Kasumi-1 (cell line): ENCODE measurements at regions not wholly inside any gene's neighbourhood (a gene's known extent, or its start where the extent isn't known, plus 50 kb on each side); places are given as distances from the start of the nearest gene placed in this dataset.
A peak's percentile ranks its signal among the peaks of the same experiment; 100 is the strongest.

ENCODE experiments used
- DNase-seq, 2 experiments: peaks; one replicate each; lab custom pipeline; 2025; lab: John Stamatoyannopoulos, UW

DNA sequence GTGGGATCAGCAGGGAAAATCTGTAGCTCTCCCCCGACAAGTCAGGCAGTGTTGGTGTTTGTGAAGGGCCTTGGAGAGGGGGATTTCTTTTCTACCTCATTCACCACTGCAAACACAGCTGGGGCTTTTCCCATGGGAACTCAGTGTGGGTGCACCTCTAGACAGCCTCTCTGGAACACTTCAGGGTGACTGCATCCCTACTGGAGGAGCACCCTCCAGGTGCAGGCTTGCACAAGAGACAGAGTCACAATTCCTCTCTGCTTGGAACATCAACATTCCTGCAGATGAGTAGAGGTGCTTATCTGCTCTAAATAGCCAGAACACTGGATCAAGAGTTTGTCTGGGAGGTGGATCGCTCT lies 72.7 kb upstream of the AKAP13 start:
- no peak for DNase-seq

DNA sequence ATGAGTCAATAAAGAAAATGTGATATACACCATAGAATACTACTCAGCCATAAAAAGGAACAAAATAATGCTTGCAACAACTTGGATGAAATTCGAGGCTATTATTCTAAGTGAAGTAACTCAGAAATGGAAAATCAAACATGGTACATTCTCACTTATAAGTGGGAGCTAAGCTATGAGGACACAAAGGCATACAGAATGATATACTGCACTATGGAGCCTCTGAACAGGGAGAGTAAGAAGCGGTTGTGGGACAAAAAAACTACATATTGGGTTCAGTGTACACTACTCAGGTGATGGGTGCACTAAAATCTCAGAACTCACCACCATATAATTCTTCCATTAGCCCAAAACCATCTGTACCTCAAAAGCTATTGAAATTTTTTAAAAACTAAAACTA lies 68.8 kb upstream of the AKAP13 start:
- DNase-seq = no peak

DNA sequence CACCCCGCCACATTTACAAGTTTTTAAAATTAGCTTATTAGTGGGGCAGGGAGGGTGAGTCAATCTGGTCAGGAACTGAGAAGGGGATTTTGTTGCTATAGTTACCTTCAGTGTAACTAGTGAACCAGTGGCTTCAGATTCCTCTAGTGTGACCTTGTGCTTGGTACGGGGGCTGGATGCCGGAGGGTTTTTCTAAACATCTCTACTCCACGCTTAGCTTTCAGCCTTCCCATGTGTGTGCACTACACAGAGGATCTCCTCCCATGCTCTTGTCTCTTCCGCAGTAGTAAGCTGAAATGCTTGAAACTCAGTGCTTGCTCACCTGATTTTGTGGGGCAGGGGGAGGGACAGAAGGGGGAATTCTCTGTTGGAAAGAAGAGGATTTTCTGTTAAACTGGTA lies 67.9 kb upstream of the AKAP13 start:
- DNase-seq = no peak

DNA sequence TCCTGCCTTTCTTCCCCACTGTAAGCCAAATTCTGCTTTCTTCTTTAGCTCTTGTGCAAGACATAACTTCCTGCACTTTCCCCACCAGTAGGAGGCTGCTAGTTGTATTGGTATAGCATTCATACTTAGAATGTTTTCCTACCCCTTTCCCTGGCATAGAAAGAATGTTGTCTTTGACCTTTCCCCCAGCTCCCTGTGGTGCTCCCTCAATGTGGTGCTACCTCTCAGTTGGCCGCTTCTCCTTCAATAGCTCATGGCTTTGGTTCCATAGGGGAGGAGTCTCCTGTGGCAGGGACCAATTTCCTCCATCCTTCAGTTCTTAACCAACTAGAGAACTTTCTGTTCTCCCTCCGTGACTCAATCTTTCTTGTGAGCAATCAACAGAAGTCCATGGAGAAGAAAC lies 67.5 kb upstream of the AKAP13 start:
- peak; percentile 59 to 69 for DNase-seq

DNA sequence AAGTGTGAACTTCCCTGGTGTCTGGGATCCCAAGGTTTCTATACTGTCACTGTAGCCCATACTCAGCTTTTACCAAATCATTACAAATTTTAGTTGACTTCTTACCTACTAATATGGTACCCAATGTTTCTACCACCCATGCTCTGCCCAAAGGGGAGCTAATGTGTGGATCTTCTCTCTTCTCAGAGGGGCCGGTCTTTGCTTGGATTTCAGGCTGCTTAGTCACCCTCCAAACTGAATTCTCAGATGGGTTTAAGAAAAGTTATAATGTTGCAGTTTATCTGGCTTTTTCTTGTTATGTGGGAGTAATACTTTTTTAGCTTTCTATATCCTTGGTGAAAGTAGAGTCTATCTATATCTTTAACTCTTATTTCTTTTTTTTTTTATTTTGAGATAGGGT lies 67.1 kb upstream of the AKAP13 start:
- no peak for DNase-seq

DNA sequence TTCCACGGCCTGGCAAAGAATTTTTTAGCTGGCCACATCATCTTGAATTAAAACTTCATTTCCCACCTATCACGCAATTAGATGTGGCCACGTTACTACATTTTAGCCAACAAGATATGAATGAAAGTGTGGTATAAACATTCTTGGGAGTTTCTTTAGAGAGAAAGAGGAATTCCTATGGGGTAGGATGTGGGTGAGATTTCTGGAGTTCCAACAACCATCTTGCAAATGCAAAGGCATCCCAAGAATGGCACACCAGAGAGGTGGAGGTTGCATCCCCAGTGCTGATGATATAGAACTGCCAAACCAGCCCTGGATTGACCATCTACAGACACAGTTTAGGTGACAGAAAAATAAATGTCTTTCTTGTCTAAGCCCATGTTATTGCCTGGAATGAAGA lies 66.3 kb upstream of the AKAP13 start:
- no peak for DNase-seq

DNA sequence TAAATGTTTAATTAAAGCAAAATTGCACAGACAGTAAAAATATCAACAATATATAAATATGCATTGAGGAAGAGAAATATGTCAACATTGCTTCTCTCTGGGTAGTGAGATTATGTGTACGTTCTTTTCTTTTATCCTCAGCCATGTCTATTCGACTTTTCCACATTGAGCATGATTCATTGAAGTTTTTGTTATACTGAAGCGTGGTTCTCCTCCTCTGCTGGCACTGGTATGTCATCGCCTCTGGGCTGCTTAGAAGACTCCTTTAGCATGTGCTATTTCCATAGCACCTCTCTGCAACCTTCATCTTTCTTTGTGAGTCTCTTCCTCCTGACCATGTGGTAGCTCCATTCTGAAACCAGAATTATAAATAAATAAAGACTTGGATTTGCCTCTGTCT lies 65.8 kb upstream of the AKAP13 start:
- DNase-seq = no peak

DNA sequence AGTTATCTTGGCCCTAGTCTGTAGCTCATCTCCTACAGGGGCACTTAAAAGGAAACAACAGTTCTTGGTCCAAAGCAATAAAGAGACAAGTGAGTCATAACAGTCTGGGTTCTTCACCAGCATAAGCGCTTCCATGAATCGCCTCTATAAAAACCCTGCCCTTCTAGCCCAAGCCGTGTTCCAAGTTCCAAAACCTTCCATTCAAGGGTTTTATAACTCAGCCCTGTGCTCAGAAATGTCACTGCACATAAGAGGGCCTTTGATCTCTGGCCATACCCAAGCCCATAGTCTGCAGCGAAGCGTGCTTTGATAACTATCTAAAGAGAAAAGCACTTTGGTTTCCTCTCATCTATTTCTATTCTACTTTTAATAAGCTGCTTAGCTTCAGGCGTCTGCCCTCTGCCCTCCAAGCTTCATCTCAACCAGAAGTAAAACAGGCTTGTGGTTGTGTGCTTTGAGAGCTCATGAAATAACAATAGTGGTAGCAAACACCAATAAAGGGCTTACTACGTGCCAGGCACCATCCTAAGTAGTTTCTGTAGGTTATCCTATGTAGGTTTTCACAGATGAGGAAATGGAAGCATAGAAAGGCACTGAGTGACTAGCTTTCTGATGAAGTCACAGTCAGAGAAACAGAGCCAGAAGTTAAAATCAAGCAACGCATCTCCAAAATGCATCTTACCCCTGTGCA lies 64.0 kb upstream of the AKAP13 start:
- no peak for DNase-seq

DNA sequence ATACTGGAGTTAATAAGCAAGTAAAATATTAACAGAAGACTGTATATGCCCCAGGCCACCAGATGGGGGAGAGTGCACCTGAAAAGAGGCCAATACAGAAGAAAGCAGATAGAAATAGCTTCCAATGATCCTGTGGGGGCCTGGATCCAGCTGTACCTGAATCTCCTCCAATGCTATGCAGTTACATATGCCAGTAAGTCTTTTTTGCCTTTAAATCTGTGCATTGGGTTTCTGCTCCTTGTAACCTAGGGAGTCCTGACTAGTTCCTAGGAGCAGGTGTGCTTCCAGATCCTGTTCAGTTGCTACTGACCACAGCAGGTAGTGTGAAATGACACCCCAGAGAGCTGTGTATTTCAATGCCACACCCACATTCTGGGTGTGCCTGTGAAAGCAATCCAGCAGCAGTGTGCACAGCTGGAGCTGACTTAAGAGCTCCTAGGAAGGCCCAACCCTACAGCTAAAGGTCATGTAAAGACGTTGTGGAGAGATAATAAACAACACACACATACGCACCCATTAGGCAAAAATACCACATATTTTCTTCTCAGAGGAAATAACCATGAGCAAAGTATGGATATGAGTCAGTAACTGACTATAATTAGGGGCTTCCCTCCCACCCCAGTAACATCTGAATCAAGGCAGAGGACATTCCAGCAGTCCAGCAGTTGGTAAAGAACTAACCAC lies 62.2 kb upstream of the AKAP13 start:
- DNase-seq = peak; percentile 72 to 77

DNA sequence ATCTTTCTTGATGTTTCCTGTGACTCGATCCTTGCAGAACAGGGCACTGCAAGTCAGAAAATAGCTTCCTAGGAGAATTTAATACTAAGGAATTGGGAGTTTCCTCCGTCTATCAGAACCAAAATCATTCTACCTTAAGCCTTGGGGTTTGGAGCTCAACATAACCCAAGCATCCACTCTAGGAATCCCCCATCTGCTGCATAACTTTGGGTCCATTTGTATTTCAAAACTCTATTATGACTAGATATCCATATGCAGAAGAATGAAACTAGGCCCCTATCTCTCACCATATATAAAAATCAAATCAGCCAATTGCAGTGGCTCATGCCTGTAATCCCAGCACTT lies 61.7 kb upstream of the AKAP13 start:
- DNase-seq = no peak

DNA sequence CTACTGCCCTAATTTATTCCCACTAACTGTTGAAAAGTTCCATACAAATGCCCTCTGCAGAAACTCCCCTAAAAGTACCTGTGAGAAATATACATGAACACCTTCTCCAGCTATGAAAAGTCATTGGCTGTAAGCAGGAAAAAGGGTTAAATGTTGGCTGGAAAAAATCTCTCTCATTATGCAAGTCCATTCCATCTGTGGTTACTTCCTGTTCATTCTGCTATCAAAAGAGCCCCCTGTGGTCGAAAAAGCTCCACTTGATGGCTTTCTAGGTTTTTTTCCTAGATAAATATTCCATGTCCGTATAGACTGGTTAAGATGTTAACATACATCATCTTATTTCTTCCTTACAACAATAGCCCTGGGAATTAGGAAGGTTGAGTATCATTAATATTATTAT lies 56.2 kb upstream of the AKAP13 start:
- DNase-seq = peak; percentile 33 to 45

DNA sequence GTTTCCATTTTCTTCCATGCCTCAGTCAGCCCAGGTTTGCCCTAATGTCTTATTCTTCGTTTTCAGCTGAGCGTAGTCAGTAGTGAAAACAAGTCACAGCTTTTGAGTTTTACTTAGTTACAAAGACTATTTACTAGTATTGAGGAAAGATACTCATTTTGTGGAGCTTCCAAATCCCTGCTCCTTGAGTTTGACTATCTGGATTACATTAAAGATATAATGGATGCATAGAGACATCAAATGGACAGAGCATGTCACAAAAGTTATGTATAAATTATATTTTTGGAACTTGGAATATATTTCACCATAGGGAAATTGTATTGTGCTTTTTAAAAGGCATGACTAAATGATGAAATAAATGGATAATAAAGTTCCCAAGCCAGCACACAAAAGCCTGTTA lies 54.6 kb upstream of the AKAP13 start:
- DNase-seq = no peak

DNA sequence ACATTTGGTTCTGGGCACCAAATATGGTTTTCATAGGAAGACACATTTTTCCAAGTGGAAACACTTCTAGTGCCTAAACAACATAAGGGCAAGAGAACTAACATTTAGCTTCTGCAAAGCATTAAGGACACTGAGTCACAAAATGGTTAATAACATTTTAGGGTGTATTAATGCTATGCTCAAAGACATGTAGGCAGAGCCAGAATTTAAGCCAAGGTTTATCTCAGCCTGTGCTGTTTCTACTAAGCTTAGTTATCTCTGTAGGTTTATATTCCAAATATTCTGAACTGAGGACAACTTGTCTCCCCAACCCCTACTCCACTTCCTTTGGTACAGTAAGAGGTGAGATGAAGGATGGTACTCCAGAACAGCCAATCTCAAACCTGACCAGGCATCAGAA lies 54.1 kb upstream of the AKAP13 start:
- no peak for DNase-seq

DNA sequence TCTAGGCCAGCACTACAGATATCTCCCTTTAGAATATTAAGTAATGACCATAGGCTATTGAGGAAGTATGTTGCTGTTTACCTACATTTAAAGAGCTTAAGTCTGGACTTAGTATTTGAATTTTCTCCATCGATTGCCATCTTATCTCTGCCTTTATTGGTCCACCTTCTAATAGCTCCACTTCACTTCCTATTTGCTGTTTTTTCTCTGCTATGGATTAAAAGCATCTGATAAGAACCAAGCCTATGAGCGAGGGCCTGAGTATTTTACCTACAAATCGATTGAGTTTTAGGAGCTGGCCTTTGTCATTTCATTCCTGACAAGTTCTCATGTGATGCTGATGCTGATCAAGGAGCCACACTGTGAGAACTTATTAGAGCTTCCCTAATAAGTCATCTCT lies 52.6 kb upstream of the AKAP13 start:
- no peak for DNase-seq

DNA sequence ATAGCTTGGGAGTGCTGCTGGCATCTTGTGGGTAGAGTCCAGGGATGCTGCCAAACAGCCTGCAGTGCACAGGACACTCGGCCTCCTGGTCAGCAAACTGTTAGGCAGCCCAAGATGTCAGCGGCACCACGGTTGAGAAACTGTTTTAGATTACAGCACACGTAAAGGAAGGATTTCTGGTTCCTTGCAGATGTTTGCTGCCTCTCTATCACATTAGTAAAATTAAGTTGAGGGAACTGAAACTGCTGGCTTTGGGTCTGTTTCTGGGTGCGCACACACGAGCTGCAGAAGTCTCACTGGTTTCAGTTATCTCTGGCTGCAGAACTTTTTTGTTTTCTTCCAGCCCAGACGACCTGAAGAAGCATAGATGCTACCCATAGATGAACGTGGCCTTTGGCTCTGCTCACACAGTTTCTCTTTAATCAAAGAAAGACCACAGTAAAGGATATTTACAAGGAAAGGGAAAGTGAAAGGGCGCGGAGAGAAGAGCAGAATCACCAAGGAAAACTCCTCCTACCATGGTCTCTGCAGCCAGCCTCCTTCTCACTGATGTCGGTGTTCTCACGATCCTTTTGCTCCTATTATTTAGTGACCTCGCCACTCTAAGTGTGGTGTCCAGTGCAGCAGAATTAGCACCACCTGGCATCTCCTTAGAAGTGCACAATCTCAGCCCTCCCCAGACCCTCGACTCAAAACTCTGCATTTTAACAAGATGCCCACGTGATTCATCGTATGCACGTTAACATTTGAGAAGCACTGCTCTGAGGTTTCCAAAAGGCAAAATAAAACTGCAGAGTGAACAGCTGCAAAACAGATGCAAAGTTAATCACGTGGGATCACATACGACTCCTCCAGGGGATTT lies 50.6 kb upstream of the AKAP13 start:
- no peak for DNase-seq
